Adrenal gland (tissue), 5 donors: ENCODE measurements at regions not wholly inside any gene's neighbourhood (a gene's known extent, or its start where the extent isn't known, plus 50 kb on each side); places are given as distances from the start of the nearest gene placed in this dataset.

Experiments used
- POLR2A ChIP-seq, 2 donors: fragments of 450-650 bp; IDR thresholded peaks; one replicate each; pipeline ENCODE4 v1.6.1; 2017; ENCODE audit warnings: antibody characterized with exemption in 2 of 2, mild to moderate bottlenecking in 2 of 2, moderate library complexity in 1 of 2
- TF ChIP-seq, protein P1 (sequence below), 6 experiments: fragments of 450-650 bp in 4 of 6; fragments of 200-600 bp in 2 of 6; sonication (generic) in 1 of 6; IDR thresholded peaks; 1 replicate in 5 of 6; 2 replicates in 1 of 6; pipeline versions ENCODE4 v1.5.1 to v1.8.0; 2016 to 2021; ENCODE audit warnings: antibody characterized with exemption in 6 of 6, mild to moderate bottlenecking in 2 of 6, moderate library complexity in 1 of 6
- donor health status: DM: no; HTN: no; CAD: no.

DNA sequence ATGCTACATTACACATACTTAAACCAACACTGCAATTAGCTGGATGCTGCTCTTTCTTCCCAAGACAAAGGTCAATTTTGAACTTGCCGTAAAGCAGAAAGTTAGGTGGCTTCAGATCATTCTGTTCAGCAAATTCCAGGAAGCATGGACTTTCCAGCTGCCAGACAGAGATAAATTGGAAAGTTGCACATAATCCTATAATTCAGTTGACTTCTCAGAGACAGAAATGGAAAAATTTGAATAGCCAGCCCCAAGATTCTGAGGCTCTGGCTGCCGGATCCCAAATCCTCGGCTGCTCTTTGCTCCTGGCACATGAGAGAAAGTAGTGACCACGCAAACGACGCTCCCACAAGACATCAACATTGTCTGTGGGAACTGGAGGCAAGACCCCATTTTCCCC lies 105.0 kb upstream of the VIPR2 start:
- TF ChIP-seq, protein P1, sequence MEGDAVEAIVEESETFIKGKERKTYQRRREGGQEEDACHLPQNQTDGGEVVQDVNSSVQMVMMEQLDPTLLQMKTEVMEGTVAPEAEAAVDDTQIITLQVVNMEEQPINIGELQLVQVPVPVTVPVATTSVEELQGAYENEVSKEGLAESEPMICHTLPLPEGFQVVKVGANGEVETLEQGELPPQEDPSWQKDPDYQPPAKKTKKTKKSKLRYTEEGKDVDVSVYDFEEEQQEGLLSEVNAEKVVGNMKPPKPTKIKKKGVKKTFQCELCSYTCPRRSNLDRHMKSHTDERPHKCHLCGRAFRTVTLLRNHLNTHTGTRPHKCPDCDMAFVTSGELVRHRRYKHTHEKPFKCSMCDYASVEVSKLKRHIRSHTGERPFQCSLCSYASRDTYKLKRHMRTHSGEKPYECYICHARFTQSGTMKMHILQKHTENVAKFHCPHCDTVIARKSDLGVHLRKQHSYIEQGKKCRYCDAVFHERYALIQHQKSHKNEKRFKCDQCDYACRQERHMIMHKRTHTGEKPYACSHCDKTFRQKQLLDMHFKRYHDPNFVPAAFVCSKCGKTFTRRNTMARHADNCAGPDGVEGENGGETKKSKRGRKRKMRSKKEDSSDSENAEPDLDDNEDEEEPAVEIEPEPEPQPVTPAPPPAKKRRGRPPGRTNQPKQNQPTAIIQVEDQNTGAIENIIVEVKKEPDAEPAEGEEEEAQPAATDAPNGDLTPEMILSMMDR (IDR thresholded peaks at IDR 0.05), result no peak
- TF ChIP-seq POLR2A (IDR thresholded peaks at IDR 0.05), result no peak
